Tibial artery (tissue), 4 donors: ENCODE measurements at regions not wholly inside any gene's neighbourhood (a gene's known extent, or its start where the extent isn't known, plus 50 kb on each side); places are given as distances from the start of the nearest gene placed in this dataset.

ENCODE experiments used
- DNase-seq, 2 donors: peaks; one replicate each; pipeline ENCODE4 v3.0.0-alpha.2; 2019
- H3K27ac ChIP-seq, 2 donors: fragments of 200-600 bp; sonication (generic) in 1 of 2; 1 replicate in 1 of 2; 2 replicates in 1 of 2; pipeline ENCODE4 v1.5.1; 2018 to 2019; ENCODE audit warnings: mild to moderate bottlenecking in 1 of 2
- H3K27me3 ChIP-seq, 2 donors: fragments of 200-600 bp; sonication (generic) in 1 of 2; one replicate each; pipeline versions ENCODE4 v1.5.1 to v1.6.0; 2016 to 2019
- H3K36me3 ChIP-seq, 3 donors: fragments of 200-600 bp; sonication (generic) in 2 of 3; one replicate each; pipeline ENCODE4 v1.5.1; 2016 to 2019; ENCODE audit warnings: mild to moderate bottlenecking in 2 of 3
- H3K4me1 ChIP-seq, 4 donors: fragments of 200-600 bp; sonication (generic) in 2 of 4; 1 replicate in 3 of 4; 2 replicates in 1 of 4; pipeline ENCODE4 v1.5.1; 2016 to 2019
- H3K4me3 ChIP-seq, 2 donors: fragments of 200-600 bp; sonication (generic) in 1 of 2; 1 replicate in 1 of 2; 2 replicates in 1 of 2; pipeline ENCODE4 v1.5.1; 2018 to 2019; ENCODE audit warnings: mild to moderate bottlenecking in 2 of 2
- H3K9me3 ChIP-seq, 3 donors: fragments of 200-600 bp; sonication (generic) in 1 of 3; one replicate each; pipeline ENCODE4 v1.5.1; 2016 to 2019
- intact Hi-C: fragments of 100-400 bp; cut with DNase I; formaldehyde crosslinking; loops from one replicate; pipeline ENCODE4 v1.15.0; 2023; ENCODE audit warnings: low total_unique reads
- TF ChIP-seq, protein P1 (sequence below), 2 experiments: fragments of 200-600 bp in 1 of 2; fragments of 450-650 bp in 1 of 2; IDR thresholded peaks; one replicate each; pipeline ENCODE4 v1.5.1; 2017 to 2019; ENCODE audit warnings: antibody characterized with exemption in 2 of 2, mild to moderate bottlenecking in 1 of 2, moderate library complexity in 1 of 2

GRCh38 chr4:57658673-57659072 is 548.5 kb upstream of the IGFBP7 start:
- H3K4me1 ChIP-seq = no peaks in the 10 kb centered on the region
- H3K9me3 ChIP-seq = no peaks in the 10 kb centered on the region
- no peaks in the 10 kb centered on the region for H3K36me3 ChIP-seq
- H3K4me3 ChIP-seq = no peak overlapping the region
- no peak overlapping the region for H3K27ac ChIP-seq
- intact Hi-C loops = no loop called here
- H3K27me3 ChIP-seq = no peaks in the 10 kb centered on the region
- DNase-seq = no peak
- TF ChIP-seq, protein P1, sequence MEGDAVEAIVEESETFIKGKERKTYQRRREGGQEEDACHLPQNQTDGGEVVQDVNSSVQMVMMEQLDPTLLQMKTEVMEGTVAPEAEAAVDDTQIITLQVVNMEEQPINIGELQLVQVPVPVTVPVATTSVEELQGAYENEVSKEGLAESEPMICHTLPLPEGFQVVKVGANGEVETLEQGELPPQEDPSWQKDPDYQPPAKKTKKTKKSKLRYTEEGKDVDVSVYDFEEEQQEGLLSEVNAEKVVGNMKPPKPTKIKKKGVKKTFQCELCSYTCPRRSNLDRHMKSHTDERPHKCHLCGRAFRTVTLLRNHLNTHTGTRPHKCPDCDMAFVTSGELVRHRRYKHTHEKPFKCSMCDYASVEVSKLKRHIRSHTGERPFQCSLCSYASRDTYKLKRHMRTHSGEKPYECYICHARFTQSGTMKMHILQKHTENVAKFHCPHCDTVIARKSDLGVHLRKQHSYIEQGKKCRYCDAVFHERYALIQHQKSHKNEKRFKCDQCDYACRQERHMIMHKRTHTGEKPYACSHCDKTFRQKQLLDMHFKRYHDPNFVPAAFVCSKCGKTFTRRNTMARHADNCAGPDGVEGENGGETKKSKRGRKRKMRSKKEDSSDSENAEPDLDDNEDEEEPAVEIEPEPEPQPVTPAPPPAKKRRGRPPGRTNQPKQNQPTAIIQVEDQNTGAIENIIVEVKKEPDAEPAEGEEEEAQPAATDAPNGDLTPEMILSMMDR (IDR thresholded peaks at IDR 0.05) = no peak

DNA sequence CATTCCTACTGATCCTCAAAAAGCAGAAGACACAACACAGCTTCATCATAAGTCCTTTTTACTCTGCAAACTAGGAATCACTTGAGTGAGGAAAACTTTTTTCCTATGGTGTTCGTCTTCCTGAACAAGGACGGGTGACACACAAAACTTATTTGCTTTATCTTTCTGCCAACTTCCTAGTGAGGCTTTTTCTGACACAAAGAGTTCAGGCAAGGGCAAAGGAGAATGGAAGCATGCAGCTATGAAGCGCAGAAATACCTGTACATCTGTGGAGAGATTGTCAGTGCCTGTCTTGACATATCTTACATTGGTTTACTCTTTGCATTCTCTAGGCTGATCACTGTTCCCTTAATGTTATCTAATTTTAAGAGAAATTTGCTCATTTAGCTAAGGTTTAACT is 548.0 kb upstream of the IGFBP7 start:
- H3K4me3 ChIP-seq = no peak overlapping the region
- TF ChIP-seq, protein P1 (IDR thresholded peaks at IDR 0.05) = no peak
- no peak for DNase-seq
- no peaks in the 10 kb centered on the region for H3K27me3 ChIP-seq
- no peaks in the 10 kb centered on the region for H3K4me1 ChIP-seq
- intact Hi-C loops = no loop called here
- H3K9me3 ChIP-seq = no peaks in the 10 kb centered on the region
- H3K36me3 ChIP-seq = no peaks in the 10 kb centered on the region
- H3K27ac ChIP-seq = no peak overlapping the region

DNA sequence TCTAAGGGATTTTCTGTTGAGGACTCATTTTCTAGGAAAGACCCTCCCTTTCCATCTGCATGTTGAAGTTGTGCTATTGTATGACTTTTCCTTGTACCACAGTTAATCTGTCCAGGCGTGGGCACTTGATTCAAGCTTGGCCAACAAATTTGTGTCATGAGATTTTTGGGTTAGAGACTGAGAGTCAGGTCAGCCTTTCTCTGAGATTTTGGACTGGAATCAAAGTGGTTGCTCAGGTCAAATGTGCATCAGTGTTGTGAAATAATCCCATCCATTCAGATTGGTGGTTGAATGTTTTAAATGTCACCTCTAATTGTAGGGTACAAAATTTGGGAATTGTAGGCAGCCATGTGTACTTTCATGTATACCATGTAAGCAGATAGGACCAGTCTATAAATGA is 545.2 kb upstream of the IGFBP7 start:
- TF ChIP-seq, protein P1 (IDR thresholded peaks at IDR 0.05) = no peak
- H3K36me3 ChIP-seq = no peaks in the 10 kb centered on the region
- no peak overlapping the region for H3K27ac ChIP-seq
- H3K27me3 ChIP-seq = no peaks in the 10 kb centered on the region
- H3K4me3 ChIP-seq = no peak overlapping the region
- DNase-seq = no peak
- H3K4me1 ChIP-seq = no peaks in the 10 kb centered on the region
- intact Hi-C loops = no loop called here
- no peaks in the 10 kb centered on the region for H3K9me3 ChIP-seq

DNA sequence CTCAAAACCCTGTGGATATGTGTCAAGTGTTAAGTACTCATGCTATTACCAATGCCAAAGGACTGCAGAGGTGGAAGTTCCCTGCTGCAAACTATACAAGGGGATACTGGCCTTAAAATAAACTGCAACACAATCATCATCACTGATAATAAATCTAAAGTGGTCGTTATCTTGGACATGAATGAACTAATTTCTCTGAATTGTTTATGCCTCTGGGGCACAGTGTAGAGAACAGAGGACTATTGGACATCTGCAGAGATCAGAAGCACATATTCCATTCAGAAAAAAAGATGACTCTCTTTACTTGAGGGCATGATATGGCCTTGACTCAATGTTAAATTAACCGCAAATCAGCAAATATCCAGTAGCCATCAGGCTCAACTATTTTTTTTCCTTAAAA is 542.6 kb upstream of the IGFBP7 start:
- intact Hi-C loops = no loop called here
- no peaks in the 10 kb centered on the region for H3K36me3 ChIP-seq
- no peak overlapping the region for H3K4me3 ChIP-seq
- TF ChIP-seq, protein P1 (IDR thresholded peaks at IDR 0.05) = no peak
- H3K27me3 ChIP-seq = no peaks in the 10 kb centered on the region
- no peaks in the 10 kb centered on the region for H3K4me1 ChIP-seq
- no peak for DNase-seq
- H3K9me3 ChIP-seq = no peaks in the 10 kb centered on the region
- no peak overlapping the region for H3K27ac ChIP-seq

DNA sequence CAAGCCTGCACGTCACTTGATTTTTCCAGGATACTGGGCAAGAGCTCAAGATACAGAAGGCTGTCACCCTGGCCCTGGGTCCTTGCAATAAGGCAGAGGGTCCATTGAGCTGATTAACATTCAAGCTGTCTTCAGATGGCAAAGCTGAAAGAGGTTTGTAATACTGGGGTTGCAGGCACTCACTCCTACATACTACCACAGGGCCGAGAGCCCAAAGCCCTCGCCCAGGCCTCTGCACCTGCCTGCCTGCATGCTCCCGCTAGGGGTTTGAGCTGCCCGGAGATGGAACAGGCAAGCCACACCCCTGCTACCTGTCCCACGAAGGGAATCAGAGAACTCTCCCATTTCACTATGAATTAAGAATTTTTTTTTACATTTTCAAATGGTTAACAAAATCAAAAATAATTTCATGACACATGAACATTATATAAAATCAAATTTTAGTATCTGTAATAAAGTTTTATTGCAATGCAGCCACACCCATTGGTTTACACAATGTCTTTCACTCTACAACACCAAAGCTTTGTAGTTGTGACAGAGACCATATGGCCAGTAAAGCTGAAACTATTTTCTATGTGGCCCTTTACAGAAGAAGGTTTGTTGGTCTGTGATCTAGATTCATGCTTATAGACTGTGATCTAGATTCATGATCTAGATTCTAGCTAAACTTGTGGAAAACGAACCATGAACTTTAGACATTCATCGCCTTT is 530.4 kb upstream of the IGFBP7 start:
- Histone ChIP-seq H3K27me3 (no peaks in the 10 kb centered on the region), H3K27ac (no peak overlapping the region), H3K4me1 (no peaks in the 10 kb centered on the region), H3K9me3 (no peaks in the 10 kb centered on the region), H3K36me3 (no peaks in the 10 kb centered on the region), H3K4me3 (no peak overlapping the region)
- no peak for DNase-seq
- TF ChIP-seq, protein P1 (IDR thresholded peaks at IDR 0.05) = no peak
- intact Hi-C loops = no loop called here
